HG03460 (cell line): ENCODE measurements at regions not wholly inside any gene's neighbourhood (a gene's known extent, or its start where the extent isn't known, plus 50 kb on each side); places are given as distances from the start of the nearest gene placed in this dataset.

ENCODE experiments used
- ATAC-seq: cut with Tn5 transposase; IDR thresholded peaks from one replicate; pipeline ENCODE4 v1.9.1; 2021; ENCODE audit not compliant: unreplicated experiment

DNA sequence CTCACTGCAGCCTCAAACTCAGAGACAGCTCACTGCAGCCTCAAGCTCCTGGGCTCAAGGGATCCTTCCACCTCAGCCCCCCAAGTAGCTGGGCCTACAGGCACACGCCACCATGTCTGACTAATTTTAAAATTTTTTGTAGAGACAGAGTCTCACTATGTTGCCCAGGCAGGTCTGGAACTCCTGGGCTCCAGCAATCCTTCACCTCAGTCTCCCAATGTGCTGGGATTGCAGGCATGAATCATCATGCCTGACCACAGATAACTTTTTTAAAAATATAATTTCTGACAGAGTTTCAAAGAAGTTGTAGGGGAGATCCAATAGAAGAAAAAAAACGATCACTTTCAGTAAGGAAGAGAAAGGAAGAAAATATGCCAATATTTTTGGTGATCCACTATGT, 189.7 kb upstream of the CDKN3 start:
- ATAC-seq = no peak

DNA sequence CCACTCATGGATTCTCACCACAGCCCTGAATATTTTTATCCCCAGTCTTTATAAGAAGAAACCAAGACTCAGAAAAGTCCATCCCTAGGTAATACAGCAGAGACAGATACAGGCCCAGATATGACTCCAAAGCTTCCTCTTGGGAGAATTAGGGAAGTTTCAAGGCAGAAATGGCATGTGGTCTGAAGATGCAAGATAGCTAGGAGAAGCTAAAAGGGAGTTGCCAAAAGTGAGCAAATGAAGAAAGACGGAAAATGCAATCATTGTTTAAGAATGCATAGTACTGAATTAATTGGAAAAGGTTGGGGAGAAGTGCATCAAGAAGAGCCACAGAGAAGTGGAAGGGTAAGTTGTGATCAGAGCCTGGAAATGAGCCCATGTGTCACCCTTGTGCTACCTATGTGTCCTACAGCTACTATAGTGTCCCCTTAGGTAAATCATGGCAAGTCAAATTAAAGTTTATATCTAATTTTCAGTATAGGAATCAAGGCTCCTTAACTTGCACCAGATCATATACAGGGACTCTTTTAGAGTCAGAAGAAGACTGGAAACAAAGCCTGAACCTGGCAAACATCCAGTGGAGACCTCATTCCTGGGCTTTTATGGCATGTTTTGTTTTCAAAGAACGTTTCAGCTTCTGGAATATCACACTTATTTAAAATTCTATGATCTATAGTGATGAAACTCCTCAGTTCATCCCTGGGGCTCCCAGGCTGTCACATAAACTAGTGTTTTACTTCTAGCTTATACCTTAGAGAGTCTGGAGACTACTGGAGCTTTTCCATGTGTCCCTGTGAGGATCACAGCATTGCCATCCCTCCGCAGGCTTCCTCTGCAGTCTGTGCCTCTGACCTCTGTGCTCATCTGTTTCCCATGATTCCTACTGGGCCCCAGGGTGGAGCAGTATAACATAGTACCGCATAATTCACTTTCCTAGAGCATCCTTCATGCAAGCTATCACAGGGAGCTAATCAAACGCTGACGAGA, 189.0 kb upstream of the CDKN3 start:
- no peak for ATAC-seq

DNA sequence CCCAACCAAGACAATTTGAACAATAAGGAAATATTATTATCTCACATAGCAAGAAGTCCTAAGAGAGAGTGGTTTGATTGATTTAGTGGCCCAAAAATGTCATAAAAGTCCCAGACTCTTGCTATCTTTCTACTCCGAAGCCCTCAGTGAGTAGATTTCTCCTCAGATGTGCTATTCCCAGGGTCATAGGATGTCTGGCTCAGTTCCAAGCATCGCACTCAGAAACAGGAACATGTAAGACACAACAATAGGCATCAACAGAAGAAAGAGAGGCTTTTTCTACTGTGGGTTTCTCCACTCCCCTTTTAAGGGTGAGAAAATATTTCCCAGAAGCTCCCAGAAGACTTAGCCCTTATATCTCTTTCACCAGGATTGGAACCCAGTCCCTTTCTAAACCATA, 188.1 kb upstream of the CDKN3 start:
- no peak for ATAC-seq

DNA sequence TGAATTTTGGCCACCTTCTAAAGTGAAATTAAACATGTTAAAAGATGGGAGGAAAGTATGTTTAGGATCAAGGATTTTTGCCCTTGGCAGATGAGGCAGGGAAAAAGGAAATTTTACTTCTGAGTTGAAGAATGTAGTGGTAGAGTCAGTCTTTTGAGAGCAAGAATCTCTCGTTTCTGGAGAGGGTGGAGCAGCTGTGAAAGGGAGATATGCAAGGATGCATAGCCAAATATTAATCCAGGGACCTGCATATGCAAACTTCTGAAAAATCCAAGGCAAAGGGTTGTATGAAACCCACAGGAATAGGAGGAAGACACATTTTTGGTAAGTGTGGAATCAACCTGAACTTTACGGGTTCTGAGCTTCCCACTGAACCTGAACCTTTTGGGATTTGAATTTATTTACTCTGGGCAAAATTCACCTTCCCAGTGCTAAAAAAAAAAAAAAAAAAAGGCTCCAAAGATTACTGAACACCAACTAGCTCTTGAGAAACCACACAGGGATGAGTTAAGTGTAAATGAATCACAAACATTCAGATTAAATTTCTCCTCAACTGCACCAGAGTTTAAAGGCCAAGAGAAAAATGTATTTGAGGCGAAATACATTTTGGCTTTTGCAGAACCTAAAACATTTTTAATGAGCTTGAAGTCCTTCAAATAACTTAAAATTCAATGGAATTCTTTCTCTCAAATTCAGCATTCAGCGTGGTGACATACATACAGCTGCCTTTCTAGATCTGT, 187.1 kb upstream of the CDKN3 start:
- ATAC-seq = no peak

DNA sequence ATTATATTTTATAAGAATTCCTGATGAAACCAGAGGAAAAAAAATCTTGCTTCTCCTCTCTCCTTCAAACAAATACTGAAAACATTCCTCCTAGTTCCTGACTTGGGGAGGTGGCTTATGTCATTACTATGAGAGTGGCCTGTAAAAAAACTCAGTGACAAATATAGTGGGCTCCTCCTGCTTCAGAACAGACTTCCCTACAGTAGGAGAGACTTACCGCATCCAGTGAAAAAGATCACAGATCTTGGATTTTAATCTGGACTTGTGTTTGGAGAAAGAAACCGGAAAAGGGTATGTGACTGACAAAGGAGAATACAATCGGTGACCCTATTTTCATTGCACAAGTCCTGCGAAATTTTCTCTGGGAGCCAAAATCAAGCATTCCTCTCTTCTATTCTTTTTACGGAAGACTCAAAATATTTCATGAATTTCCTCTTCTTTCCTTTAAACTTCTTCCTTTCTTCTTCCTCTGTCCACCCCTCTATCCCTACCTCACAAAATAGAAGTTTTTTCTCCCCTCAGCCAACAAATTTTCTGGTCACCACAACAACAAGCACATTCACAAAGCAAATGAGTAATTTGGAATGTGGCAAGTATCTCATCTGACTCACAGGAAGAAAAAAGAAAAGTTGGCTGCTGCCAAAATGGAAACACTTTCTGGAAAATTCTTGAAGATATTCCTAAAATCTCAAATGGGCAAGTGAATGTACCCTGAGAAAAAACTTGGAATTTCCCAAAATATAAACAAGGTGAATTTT, 185.1 kb upstream of the CDKN3 start:
- no peak for ATAC-seq

DNA sequence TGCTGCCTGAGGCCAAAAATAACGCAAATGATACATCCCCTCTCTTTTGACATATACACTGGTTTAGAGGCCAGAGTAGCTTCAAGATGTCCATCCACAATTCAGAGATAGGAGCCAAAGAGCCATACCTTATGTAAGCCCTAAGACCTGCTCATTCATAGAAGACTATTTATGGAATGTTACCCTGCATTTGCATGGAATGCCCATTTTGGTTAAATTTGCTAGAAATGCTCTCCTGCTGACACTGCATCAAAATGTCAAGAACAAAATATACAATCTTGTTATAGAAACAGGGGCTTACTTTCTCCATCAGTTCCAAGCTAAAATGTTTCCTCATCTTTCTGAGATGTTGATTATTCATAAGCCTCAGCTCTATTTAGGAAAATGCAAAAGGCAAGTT, 183.3 kb upstream of the CDKN3 start:
- no peak for ATAC-seq

DNA sequence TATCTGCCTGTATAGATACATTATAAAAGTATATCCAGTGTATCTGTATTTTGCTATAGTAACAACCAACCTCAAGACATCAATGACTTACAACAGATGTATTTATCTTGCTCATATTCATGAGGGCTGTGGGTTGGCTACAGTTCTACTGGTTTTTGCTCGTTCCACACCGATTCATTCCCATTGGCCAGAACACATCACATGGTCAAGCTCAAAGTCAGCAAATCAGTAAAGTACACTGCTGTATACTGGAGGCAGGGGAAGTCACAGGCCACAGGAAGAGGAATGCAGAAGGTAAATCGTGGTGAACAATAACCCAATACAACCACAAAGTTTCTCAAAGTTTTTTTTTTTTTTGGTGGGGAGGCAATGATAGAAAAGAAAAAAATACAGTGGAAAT, 180.0 kb upstream of the CDKN3 start:
- ATAC-seq = no peak

DNA sequence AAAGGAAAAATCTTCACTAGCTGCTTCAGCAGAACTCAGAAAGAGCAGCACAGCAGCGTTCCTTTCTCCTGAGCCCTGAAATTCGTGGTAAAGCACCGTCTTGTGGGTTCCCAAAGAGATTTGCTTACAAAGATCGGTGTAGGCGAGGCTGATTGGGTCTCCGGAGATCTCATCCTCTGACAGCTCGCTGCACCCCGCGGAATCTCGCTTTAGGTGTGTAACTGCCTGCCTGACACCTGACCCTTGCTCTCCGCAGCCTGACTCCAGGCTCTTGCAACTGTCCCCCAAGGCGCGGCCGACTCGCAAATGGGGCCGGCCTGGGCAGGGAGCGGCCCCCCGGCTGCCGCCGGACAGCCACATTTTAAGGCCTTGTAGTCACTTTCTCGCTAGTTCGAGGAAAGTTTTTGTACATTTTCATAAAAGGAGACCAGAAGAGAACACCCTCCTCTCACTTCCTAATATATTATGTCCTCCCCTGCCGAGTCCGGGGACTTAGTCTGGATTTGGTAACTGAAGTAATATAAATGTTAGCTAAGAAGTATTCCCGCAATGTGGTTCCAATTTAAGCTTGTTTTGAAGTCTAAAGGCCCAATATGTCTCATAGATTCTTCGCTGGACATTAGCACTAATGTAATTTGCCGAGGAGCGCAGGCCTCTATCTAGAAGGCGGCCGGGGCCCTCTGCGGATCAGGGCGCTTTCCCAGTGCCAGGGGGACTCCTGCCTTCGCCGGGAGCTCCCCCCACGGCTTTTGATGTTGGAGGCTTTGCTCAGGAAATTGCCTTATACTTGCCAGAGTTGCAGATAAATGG, 177.3 kb upstream of the CDKN3 start:
- no peak for ATAC-seq

DNA sequence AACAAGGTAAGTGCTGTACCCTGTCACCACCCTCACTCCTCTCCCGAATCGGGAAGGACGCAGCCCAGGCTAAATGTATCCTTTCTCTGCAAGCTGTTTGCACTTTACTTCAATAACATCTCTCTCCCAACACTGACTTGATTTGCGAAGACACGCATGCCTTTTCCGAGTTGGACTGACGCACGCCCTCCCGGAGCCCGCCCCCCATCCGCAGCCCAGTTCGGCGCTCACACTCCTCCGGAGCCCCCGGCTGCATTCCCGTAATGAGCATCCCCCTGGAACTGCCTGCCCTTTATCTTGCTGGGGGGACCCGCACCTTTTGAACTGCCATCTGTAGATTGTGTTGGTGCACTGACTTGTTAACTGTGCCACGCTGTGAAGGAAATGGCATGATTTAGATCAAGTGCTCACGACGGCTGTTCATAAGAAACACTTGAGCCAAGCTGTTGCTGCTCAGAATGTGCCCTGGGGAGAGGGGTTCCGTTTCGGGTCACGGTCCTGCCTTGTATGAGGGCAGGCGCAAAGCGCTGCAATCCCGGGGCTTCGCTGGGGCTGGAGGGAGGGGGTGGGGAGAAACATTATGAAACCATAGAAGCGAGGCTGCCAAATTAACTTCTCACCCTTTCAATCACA, 176.6 kb upstream of the CDKN3 start:
- no peak for ATAC-seq

DNA sequence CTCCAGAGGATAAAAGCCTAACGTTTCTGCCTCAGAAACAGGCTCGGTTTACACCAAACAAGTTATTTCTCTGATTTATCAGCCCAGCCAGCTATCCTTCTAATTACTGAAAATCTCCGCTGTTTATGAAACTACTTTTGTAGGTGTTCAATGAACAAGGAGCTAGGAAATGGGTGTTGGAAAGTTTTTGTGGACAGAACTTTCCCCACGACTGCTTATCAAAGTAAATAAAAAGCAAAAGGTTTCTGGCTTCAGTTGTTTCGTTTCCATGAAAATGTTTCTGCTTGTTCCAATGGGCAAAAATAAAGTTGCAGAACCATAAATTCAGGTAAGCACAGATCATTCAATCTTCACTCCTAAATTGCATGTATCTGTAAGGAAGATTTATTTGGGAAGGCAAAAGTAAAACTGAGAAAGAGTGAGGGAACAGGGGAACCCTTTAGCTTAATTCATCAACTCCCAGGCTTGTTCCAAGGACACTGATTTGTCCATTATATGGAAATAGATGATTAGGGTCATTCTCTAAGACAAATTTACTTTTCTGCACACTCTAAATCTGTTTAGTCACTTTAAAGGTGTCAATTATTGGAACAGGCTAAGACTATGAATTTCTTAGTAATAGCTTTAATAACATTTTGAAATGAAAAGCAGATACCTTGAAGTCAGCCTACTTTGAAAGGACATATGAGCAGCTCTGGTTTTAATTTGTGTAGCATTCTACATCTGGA, 175.9 kb upstream of the CDKN3 start:
- ATAC-seq = no peak

DNA sequence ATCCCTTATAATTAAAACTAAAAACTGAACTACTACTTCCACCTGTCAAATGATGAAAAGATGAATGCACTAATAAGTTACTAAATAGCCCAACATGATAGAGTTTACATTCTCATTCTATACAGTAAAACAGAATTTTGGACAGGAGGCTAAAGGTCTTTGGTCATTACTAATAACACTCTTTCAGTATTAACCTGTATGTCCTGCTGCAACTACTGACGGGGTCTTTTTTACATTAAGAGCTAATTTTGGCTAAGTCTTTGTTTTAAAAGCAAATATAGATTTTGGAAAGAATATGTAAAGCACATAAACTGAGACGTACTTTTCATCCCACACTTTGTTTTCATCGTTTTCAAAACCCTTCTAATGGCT, 175.4 kb upstream of the CDKN3 start:
- ATAC-seq = no peak

DNA sequence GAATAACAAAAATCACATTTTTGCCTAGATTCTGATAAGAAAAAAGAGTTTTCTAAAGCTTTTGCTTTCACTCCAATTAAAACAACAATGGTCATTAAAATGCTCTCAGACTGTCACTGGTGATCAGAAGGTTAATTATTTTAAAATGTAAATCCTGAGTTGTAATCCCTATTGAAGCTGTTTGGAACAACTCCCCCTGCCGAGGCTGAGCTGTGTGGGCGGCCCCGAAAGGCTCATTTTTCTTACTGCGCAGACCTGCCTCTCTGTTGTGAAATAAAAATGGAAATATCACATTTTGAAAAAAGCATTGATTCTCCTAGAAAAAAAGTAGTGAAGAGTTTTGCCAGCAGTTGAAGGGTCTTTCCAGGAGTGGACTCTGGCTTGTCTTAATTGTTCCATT, 174.8 kb upstream of the CDKN3 start:
- no peak for ATAC-seq

DNA sequence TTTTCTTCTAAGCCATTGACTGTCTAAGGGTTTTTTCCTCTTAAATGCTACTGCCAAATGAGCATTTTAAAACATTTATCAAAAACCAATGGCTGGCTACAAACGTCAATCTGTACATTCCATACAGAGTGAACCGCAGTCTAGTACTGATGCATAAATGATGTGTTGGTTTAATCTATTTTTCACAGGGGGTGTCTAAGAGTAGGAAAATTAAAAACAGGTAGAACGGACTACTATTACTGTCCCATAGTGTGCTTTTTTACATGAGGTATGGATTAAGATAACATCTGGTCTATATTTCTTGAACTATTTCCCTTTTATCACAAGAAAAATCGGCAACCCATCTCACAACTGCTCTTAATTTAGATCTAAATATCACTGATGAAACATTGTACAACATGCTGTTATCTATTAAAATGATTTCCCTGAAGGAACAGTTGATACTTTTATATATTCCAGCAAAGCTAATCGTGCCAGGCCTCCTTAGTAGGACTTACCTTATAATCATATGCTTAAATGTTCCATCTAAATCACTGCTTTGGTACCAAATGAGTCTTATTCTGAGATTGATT, 172.9 kb upstream of the CDKN3 start:
- no peak for ATAC-seq

DNA sequence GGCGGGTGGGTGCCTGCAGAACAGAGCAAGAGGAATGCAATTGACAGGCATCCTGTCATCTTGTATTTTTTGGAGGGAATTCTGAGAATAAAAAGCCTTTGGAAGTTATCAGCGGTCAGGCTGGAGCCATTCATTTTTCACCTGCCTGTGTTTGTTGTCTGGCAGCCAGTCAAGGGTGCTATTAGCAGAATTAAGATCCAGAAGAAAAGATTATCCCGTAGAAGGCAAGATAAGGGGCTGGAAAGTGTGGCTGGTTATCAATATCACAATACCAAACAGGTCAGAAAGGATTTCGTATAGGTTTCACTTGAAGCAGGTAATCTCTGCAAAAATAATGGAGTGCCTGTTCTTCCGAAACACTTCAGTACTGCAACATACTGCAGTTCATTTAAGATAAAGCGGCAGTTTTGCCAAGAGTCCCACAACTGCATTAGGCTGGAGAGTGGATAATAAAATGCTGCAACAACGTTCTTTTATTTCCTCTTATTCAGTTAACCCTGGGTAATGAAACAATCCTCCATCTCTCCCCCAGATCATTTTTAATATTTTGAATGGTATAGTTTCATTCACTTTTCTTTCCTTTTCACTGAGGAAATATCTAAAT, 171.2 kb upstream of the CDKN3 start:
- ATAC-seq = no peak

DNA sequence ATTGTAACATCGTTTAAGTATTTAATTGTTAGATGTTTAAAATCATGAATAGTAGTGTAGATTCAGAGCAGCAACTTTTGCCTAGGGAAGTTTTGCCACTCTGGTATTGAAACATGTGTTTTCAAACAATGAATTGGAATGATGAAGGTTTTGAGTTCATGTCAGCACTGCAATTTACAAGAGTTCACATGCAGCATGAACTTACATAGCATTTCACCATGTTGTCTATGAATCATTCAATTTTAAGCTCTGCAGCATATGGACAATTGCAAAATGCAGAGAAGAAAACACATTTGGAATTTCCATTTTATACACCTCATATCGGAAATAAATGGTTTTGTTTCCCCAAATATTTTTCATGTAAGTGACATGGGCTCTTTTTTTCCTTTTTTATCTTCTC, 170.7 kb upstream of the CDKN3 start:
- ATAC-seq = no peak

DNA sequence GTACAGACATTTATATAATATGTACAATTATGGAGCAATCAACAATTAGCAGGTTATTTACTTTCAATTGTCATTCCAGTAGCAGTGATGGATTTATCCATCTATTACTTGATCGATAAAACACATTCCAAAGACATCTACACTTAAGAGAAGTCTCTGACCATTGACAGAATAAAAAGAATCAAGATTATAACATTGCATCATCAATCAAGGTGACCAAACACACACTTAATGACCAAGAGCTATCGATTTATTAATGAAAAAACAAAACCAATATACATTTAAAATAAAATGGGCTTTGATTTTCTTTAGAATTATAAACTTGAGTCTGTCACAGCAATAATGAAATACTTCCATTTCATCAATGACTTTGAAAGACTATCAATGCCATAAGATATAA, 170.2 kb upstream of the CDKN3 start:
- ATAC-seq = no peak

DNA sequence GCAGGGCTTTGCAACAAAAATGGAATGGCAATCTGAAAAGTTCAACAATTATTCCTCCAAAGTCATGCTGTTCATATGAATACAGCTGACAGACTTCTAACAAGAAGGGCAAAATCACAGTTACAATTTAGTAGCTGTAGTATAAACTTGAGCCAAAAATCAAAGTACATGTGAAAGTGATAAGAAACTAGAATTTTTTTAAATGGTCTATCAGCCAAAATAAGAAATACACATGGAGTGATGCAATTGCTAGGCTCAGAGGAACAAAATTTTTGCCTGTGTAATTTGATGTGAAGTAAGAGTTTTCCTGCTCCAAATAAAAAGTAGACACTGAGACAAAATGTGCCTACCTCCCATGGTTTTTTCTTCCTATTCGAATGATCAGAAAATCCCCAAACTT, 167.7 kb upstream of the CDKN3 start:
- ATAC-seq = no peak

DNA sequence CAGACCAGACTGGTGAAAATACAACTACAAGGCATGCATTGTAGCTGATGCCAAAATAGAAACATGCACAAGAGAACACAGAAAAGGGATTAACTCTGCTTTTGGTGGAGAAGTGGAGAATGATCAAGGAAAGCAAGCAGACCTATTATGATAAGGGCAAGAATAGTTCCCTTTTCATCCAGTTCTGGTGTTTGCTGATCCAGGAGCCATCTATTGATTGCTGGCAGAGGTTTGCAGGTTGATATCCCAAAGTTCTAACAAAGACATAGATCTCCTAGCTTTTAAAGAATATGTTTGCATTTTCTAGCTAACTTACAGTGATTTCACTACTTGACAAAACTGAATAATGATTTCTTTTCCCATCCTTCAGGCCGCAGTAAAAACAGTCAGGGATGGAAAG, 166.2 kb upstream of the CDKN3 start:
- no peak for ATAC-seq

DNA sequence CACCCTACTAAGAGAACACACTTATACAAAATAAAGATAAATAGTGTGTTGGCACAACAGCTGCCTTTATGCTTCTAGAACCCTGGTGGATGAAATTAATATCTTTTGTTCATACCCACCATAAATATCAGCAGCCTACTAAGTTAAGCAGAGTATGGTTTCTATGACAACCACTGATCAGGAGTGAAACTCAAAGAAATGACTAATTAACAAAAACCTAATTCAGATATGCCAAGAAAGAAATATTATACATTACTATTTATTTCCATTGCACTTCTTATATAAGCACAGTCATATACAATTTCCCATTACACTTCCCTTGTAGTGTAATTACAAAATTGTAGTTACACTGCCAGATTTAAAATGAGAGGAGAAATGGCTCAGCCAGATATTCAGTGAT, 164.1 kb upstream of the CDKN3 start:
- no peak for ATAC-seq
